Prostate gland (tissue), 2 donors: ENCODE measurements at regions not wholly inside any gene's neighbourhood (a gene's known extent, or its start where the extent isn't known, plus 50 kb on each side); places are given as distances from the start of the nearest gene placed in this dataset.

Experiments used
- DNase-seq: peaks from one replicate; pipeline ENCODE4 v3.0.0-alpha.2; 2019; ENCODE audit warnings: low spot score
- H3K27ac ChIP-seq, 2 donors: fragments of 200-600 bp; sonication (generic); 2 replicates each; pipeline ENCODE4 v1.5.1; 2017 to 2019
- H3K27me3 ChIP-seq: fragments of 200-600 bp; sonication (generic); replicated peaks from 2 replicates; pipeline ENCODE4 v1.5.1; 2019; ENCODE audit not compliant: insufficient read depth
- H3K36me3 ChIP-seq, 2 donors: fragments of 200-600 bp; sonication (generic); 1 replicate in 1 of 2; 2 replicates in 1 of 2; pipeline versions ENCODE4 v1.5.1 to v1.8.1; 2017 to 2019
- H3K4me1 ChIP-seq: fragments of 200-600 bp; sonication (generic); replicated peaks from 2 replicates; pipeline ENCODE4 v1.5.1; 2019
- H3K4me3 ChIP-seq, 2 donors: fragments of 200-600 bp; sonication (generic); 2 replicates each; pipeline ENCODE4 v1.5.1; 2017 to 2019
- H3K9me3 ChIP-seq: fragments of 200-600 bp; sonication (generic); 2 replicates; pipeline ENCODE4 v1.5.1; 2017
- POLR2A ChIP-seq: fragments of 450-650 bp; IDR thresholded peaks from one replicate; pipeline ENCODE4 v1.6.1; 2016; ENCODE audit warnings: antibody characterized with exemption, mild to moderate bottlenecking
- POLR2AphosphoS5 ChIP-seq: sonication (generic); formaldehyde crosslinking; IDR thresholded peaks from one replicate; pipeline ENCODE4 v1.6.1; 2017; ENCODE audit warnings: antibody characterized with exemption
- WGBS: methylation state at CpG from one replicate; pipeline ENCODE4 v1.1.5; 2018; 5-methylcytosine and 5-hydroxymethylcytosine counted together
- intact Hi-C: fragments of 100-400 bp; cut with DNase I; formaldehyde crosslinking; loops from one replicate; pipeline ENCODE4 v1.14.2; 2022
- TF ChIP-seq, protein P1 (sequence below), 4 experiments: fragments of 200-600 bp in 2 of 4; fragments of 450-650 bp in 2 of 4; sonication (generic) in 2 of 4; IDR thresholded peaks; 1 replicate in 3 of 4; 2 replicates in 1 of 4; pipeline ENCODE4 v1.5.1; 2016 to 2019; ENCODE audit warnings: antibody characterized with exemption in 4 of 4, mild to moderate bottlenecking in 2 of 4, moderate library complexity in 2 of 4

DNA sequence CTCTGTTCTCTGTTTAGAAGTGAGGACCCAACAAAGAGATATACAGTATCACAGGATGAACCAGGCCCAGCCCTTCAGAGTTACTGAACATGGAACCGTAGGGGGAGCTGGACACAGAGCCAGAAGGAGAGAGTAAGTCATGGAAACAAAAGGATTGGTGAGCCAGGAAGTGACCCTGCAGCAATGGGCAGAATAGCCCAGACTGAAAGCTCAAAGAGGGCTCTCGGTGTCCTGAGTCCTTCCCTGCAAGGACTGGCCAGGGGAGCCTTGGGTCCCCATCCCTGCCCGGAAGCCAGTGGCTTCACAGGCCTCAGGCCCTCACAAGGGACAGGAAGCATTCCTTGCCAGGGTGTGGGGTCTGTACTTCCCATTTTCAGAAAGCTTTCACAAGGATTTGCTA, 150.6 kb downstream of the SPATA19 start:
- Histone ChIP-seq H3K36me3 (no peaks in the 10 kb centered on the region), H3K9me3 (no peaks in the 10 kb centered on the region), H3K4me3 (no peak overlapping the region), H3K27me3 (no peaks in the 10 kb centered on the region), H3K27ac (no peak overlapping the region), H3K4me1 (no peaks in the 10 kb centered on the region)
- intact Hi-C loops, result no loop called here
- WGBS, result 89% methylated on average over 3 of the region's 3 CpGs
- TF ChIP-seq POLR2AphosphoS5 (no peak), POLR2A (no peak)
- TF ChIP-seq, protein P1, sequence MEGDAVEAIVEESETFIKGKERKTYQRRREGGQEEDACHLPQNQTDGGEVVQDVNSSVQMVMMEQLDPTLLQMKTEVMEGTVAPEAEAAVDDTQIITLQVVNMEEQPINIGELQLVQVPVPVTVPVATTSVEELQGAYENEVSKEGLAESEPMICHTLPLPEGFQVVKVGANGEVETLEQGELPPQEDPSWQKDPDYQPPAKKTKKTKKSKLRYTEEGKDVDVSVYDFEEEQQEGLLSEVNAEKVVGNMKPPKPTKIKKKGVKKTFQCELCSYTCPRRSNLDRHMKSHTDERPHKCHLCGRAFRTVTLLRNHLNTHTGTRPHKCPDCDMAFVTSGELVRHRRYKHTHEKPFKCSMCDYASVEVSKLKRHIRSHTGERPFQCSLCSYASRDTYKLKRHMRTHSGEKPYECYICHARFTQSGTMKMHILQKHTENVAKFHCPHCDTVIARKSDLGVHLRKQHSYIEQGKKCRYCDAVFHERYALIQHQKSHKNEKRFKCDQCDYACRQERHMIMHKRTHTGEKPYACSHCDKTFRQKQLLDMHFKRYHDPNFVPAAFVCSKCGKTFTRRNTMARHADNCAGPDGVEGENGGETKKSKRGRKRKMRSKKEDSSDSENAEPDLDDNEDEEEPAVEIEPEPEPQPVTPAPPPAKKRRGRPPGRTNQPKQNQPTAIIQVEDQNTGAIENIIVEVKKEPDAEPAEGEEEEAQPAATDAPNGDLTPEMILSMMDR (IDR thresholded peaks at IDR 0.05), result no peak
- no peak for DNase-seq

DNA sequence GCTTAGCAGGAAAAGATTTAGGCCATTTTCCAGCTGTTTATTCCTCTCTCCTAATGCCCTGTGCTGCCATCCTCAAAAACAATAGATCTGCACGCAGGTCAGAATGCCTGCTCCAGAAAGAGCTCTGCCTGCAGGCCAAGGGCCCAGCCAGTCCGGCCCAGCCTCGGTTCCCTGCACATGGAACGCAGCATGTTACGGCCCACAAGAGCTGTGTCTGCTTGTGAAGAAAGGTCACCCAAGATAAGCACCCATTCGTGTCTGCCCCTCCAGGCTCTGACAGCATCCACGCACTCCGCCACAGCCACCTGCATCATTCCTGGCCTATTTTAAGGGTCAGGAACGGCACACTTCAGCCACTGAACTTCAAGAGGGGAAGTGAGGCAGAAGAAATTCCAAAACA, 152.2 kb downstream of the SPATA19 start:
- intact Hi-C loops, result no loop called here
- Histone ChIP-seq H3K4me1 (no peaks in the 10 kb centered on the region), H3K9me3 (no peaks in the 10 kb centered on the region), H3K36me3 (no peaks in the 10 kb centered on the region), H3K27me3 (no peaks in the 10 kb centered on the region), H3K27ac (no peak overlapping the region), H3K4me3 (no peak overlapping the region)
- WGBS, result 91% methylated on average over 9 of the region's 9 CpGs
- TF ChIP-seq, protein P1 (IDR thresholded peaks at IDR 0.05), result no peak
- no peak for TF ChIP-seq POLR2A
- no peak for TF ChIP-seq POLR2AphosphoS5
- no peak for DNase-seq

DNA sequence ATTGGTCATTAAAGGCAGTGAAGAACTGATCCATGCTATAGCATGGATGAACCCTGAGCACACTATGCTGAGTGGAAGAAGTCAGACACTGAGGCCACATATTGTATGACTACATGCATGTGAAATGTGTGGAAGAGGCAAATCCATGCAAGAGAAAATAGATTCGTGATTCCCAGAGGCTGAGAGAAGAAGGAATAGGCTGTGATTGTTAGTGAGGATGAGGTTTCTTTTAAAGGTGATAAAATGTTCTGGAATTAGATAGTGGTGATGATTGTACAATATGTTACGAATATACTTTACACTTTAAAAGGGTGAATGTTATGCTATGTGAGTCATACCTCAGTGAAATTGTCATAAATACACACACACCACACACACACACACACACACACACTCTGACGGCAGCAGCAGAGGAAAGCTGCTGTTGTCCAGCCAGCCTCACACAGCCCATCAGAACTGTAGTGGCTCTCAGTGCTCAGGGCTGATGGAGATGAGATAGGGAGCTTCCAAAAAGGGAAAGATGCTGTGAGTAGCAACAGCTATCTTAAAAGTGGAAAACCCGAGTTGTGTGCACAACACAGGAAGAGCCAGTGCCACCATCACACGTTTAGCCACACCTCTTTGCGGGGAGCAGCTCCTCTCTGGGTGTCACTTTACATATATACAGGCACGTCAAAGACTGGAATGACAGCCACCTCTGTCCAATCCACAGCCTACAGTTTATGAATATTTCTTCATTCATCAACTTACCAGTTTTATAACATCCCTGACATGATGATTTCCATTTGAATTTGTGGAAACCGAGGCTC, 153.0 kb downstream of the SPATA19 start:
- Histone ChIP-seq H3K27me3 (no peaks in the 10 kb centered on the region), H3K36me3 (no peaks in the 10 kb centered on the region), H3K27ac (no peak overlapping the region), H3K9me3 (no peaks in the 10 kb centered on the region), H3K4me3 (no peak overlapping the region), H3K4me1 (no peaks in the 10 kb centered on the region)
- 53% methylated on average over 8 of the region's 8 CpGs for WGBS
- no peak for DNase-seq
- TF ChIP-seq POLR2A (no peak), POLR2AphosphoS5 (no peak)
- TF ChIP-seq, protein P1 (IDR thresholded peaks at IDR 0.05), result no peak
- intact Hi-C loops, result no loop called here

DNA sequence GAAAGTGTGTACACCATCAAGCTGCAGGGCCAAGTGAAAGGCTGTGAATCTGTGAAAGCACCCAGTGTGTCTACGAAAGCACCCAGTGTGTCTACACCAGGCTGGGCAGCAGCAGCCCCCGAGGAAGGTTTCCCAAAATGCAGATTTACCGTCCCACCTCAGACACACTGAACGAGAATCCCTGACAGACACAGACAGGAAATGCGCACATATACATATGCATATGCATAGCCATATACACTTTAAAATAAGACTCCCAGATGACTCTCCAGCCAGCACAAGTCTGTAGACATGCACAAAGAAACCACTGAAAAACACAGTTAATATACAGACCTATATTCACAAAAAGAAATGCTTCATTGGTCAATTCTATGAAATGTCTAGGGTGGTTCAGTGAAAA, 155.5 kb upstream of the OPCML start:
- intact Hi-C loops, result no loop called here
- no peaks in the 10 kb centered on the region for H3K4me1 ChIP-seq
- H3K27ac ChIP-seq, result no peak overlapping the region
- WGBS, result 83% methylated on average over 5 of the region's 5 CpGs
- H3K36me3 ChIP-seq, result no peaks in the 10 kb centered on the region
- H3K4me3 ChIP-seq, result no peak overlapping the region
- H3K27me3 ChIP-seq, result no peaks in the 10 kb centered on the region
- no peak for DNase-seq
- H3K9me3 ChIP-seq, result no peaks in the 10 kb centered on the region
- no peak for TF ChIP-seq POLR2AphosphoS5
- TF ChIP-seq, protein P1 (IDR thresholded peaks at IDR 0.05), result no peak
- no peak for TF ChIP-seq POLR2A

DNA sequence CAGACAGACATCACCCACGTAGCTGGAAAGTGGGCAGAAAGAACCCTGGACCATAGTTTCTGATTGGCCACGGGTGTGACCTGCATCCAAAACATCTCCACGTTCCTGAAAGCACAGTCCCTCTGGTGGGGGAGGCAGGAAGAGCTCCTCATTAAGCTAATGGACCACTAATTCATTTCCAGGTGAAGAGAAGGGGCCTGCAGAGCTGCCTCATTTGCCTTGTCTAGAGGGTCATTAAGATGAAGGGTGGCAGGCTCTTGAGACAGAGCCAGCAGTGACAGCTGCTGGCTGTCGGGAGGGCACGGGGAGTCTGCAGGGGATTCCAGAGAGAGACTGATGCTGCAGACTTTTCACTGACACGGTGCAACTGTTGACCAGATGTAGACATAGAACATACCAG, 149.6 kb upstream of the OPCML start:
- no peaks in the 10 kb centered on the region for H3K4me1 ChIP-seq
- no peak overlapping the region for H3K4me3 ChIP-seq
- H3K9me3 ChIP-seq, result no peaks in the 10 kb centered on the region
- TF ChIP-seq, protein P1 (IDR thresholded peaks at IDR 0.05), result no peak
- TF ChIP-seq POLR2AphosphoS5 (no peak), POLR2A (no peak)
- intact Hi-C loops, result no loop called here
- 5% methylated on average over 6 of the region's 6 CpGs for WGBS
- H3K27ac ChIP-seq, result no peak overlapping the region
- H3K36me3 ChIP-seq, result no peaks in the 10 kb centered on the region
- DNase-seq, result no peak
- peaks cover 4% of the 10 kb centered on the region for H3K27me3 ChIP-seq
